Muscle of leg (tissue), 3 donors: ENCODE measurements at regions not wholly inside any gene's neighbourhood (a gene's known extent, or its start where the extent isn't known, plus 50 kb on each side); places are given as distances from the start of the nearest gene placed in this dataset.
"Not testable (repeated sequence)": the region's sequence is repeated elsewhere in the genome, so short reads cannot be mapped to it uniquely, and the experiment has no call there.

ENCODE experiments used
- DNase-seq: peaks from one replicate; pipeline ENCODE4 v3.0.0; 2013
- H3K27ac ChIP-seq: one replicate; pipeline ENCODE4 v1.5.1; 2013; ENCODE audit warnings: mild to moderate bottlenecking, low read length, control low read depth
- H3K27me3 ChIP-seq: one replicate; pipeline ENCODE4 v1.6.1; 2013; ENCODE audit warnings: low read length; ENCODE audit not compliant: control insufficient read depth, insufficient read depth
- H3K36me3 ChIP-seq: one replicate; pipeline ENCODE4 v1.6.1; 2013; ENCODE audit warnings: low read length; ENCODE audit not compliant: control insufficient read depth, insufficient read depth
- H3K4me1 ChIP-seq: one replicate; pipeline ENCODE4 v1.6.1; 2013; ENCODE audit warnings: low read length; ENCODE audit not compliant: control insufficient read depth, insufficient read depth
- H3K4me3 ChIP-seq: one replicate; pipeline ENCODE4 v1.5.1; 2013; ENCODE audit warnings: low read length, control low read depth
- H3K9me3 ChIP-seq: replicated peaks from 2 replicates; pipeline ENCODE4 v1.6.1; 2013; ENCODE audit warnings: low read depth, low read length; ENCODE audit not compliant: control insufficient read depth
- WGBS: methylation state at CpG from one replicate; pipeline ENCODE4 v1.1.5; 2013; ENCODE audit warnings: missing lambda C conversion rate; ENCODE audit not compliant: insufficient coverage; 5-methylcytosine and 5-hydroxymethylcytosine counted together

- no peak for DNase-seq
- Histone ChIP-seq H3K9me3 (no peaks in the 10 kb centered on the region), H3K4me3 (no peak overlapping the region), H3K27ac (no peak overlapping the region), H3K36me3 (no peaks in the 10 kb centered on the region), H3K4me1 (no peaks in the 10 kb centered on the region), H3K27me3 (no peaks in the 10 kb centered on the region)
- WGBS = no CpG with 5 or more reads among the region's 1 CpG
These were observed 78.7 kb upstream of the TSC22D2 start for GRCh38 chr3:150329408-150329807.

GRCh38 chr3:150328654-150329040 lies 79.5 kb upstream of the TSC22D2 start:
- H3K27ac ChIP-seq = no peak overlapping the region
- no peak for DNase-seq
- no peaks in the 10 kb centered on the region for H3K36me3 ChIP-seq
- H3K27me3 ChIP-seq = no peaks in the 10 kb centered on the region
- WGBS = 93% methylated on average over 2 of the region's 2 CpGs
- H3K9me3 ChIP-seq = no peaks in the 10 kb centered on the region
- H3K4me3 ChIP-seq = no peak overlapping the region
- H3K4me1 ChIP-seq = no peaks in the 10 kb centered on the region

- DNase-seq = no peak
- no peak overlapping the region for H3K4me3 ChIP-seq
- WGBS = 71% methylated on average over 3 of the region's 13 CpGs
- H3K36me3 ChIP-seq = no peaks in the 10 kb centered on the region
- no peaks in the 10 kb centered on the region for H3K9me3 ChIP-seq
- H3K27me3 ChIP-seq = no peaks in the 10 kb centered on the region
- no peak overlapping the region for H3K27ac ChIP-seq
- H3K4me1 ChIP-seq = no peaks in the 10 kb centered on the region
These were observed 80.1 kb upstream of the TSC22D2 start for GRCh38 chr3:150327678-150328653.

GRCh38 chr3:150324788-150325187 lies 83.3 kb upstream of the TSC22D2 start:
- Histone ChIP-seq H3K9me3 (no peaks in the 10 kb centered on the region), H3K27me3 (no peaks in the 10 kb centered on the region), H3K27ac (no peak overlapping the region), H3K36me3 (no peaks in the 10 kb centered on the region), H3K4me3 (no peak overlapping the region), H3K4me1 (no peaks in the 10 kb centered on the region)
- WGBS = 87% methylated on average over 3 of the region's 4 CpGs
- DNase-seq = no peak

- Histone ChIP-seq H3K36me3 (no peaks in the 10 kb centered on the region), H3K4me3 (no peak overlapping the region), H3K4me1 (no peaks in the 10 kb centered on the region), H3K9me3 (no peaks in the 10 kb centered on the region), H3K27ac (no peak overlapping the region), H3K27me3 (no peaks in the 10 kb centered on the region)
- no peak for DNase-seq
- 83% methylated on average over 1 of the region's 3 CpGs for WGBS
These were observed 83.9 kb upstream of the TSC22D2 start for GRCh38 chr3:150324245-150324644.

GRCh38 chr3:150323770-150324169 lies 84.3 kb upstream of the TSC22D2 start:
- H3K4me3 ChIP-seq = no peak overlapping the region
- no peak overlapping the region for H3K27ac ChIP-seq
- WGBS = no CpG with 5 or more reads among the region's 1 CpG
- DNase-seq = no peak
- no peaks in the 10 kb centered on the region for H3K36me3 ChIP-seq
- H3K27me3 ChIP-seq = no peaks in the 10 kb centered on the region
- no peaks in the 10 kb centered on the region for H3K4me1 ChIP-seq
- no peaks in the 10 kb centered on the region for H3K9me3 ChIP-seq

- not testable (repeated sequence) for H3K36me3 ChIP-seq, H3K27me3 ChIP-seq, H3K27ac ChIP-seq, H3K9me3 ChIP-seq, H3K4me3 ChIP-seq, DNase-seq, H3K4me1 ChIP-seq
- 97% methylated on average over 15 of the region's 23 CpGs for WGBS
These were observed 85.0 kb upstream of the TSC22D2 start for GRCh38 chr3:150323091-150323490.

- WGBS = no CpG with 5 or more reads among the region's 1 CpG
- H3K27ac ChIP-seq, H3K27me3 ChIP-seq, H3K36me3 ChIP-seq, H3K9me3 ChIP-seq, H3K4me3 ChIP-seq, DNase-seq, H3K4me1 ChIP-seq: not testable (repeated sequence)
These were observed 87.1 kb upstream of the TSC22D2 start for GRCh38 chr3:150320971-150321370.

GRCh38 chr3:150319900-150320299 lies 88.2 kb upstream of the TSC22D2 start:
- no peaks in the 10 kb centered on the region for H3K36me3 ChIP-seq
- peaks cover 4% of the 10 kb centered on the region for H3K4me1 ChIP-seq
- H3K27ac ChIP-seq = no peak overlapping the region
- DNase-seq = no peak
- no peaks in the 10 kb centered on the region for H3K27me3 ChIP-seq
- H3K9me3 ChIP-seq = no peaks in the 10 kb centered on the region
- H3K4me3 ChIP-seq = no peak overlapping the region

- Histone ChIP-seq H3K27me3 (no peaks in the 10 kb centered on the region), H3K4me3 (no peak overlapping the region), H3K36me3 (no peaks in the 10 kb centered on the region), H3K9me3 (no peaks in the 10 kb centered on the region), H3K4me1 (peaks cover 7% of the 10 kb centered on the region), H3K27ac (no peak overlapping the region)
- DNase-seq = no peak
- no CpG with 5 or more reads among the region's 2 CpGs for WGBS
These were observed 90.6 kb upstream of the TSC22D2 start for GRCh38 chr3:150317469-150317868.
